CD4-positive, alpha-beta T cell treated with Interferon gamma for 1 hour (primary cell): ENCODE measurements at regions not wholly inside any gene's neighbourhood (a gene's known extent, or its start where the extent isn't known, plus 50 kb on each side); places are given as distances from the start of the nearest gene placed in this dataset.
"Not testable (repeated sequence)": the region's sequence is repeated elsewhere in the genome, so short reads cannot be mapped to it uniquely, and the experiment has no call there.

Experiments
- DNase-seq: peaks from one replicate; pipeline ENCODE4 v3.0.0-alpha.2; 2020

DNA sequence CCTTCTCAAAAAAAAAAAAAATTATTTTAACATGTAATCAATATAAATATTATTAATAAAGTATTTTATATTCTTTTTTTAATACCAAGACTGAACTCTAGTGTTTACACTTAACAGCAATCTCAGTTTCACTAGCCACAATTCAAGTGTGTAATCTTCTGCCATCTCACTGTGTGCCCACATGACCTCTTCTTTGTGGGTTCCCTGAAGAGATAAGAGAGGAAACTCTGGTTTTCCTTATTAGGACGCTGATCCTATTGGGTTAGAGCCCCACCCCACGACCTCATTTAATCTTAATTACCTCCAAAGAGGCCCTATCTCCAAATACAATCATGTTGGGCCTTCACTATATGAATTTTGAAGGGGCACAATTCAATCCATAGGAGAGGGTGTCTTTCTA, 177.6 kb downstream of the STK31 start:
- no peak for DNase-seq

- no peak for DNase-seq
These were observed 178.9 kb downstream of the STK31 start for GRCh38 chr7:23888958-23889357.

GRCh38 chr7:23889566-23889965, 179.5 kb downstream of the STK31 start:
- DNase-seq, result no peak

DNA sequence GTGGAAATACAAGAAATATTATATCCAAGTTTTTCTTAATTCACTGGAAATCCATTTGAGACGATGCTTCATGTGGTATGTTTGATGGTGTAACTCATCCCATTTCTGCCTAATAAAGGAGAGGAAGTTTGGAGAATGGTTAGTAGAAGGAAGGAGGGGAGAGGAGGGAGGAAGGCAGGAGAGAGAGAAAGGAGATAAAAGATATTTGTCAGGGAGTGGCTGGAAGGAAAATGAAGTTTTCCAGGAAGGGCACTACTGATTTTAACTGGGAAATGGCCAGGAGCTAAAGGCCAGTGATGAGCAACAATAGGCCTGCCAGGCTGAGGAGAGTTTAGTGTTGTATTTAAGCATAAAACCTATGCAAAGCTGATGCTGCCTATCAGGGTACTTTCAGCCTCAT, 182.0 kb downstream of the STK31 start:
- no peak for DNase-seq

GRCh38 chr7:23893176-23893941, 183.3 kb downstream of the STK31 start:
- DNase-seq, result no peak

GRCh38 chr7:23893942-23894891, 184.2 kb downstream of the STK31 start:
- DNase-seq, result peak; percentile 2

- no peak for DNase-seq
These were observed 185.0 kb downstream of the STK31 start for GRCh38 chr7:23894892-23895569.

GRCh38 chr7:23895666-23896096, 185.7 kb downstream of the STK31 start:
- no peak for DNase-seq

- DNase-seq, result no peak
These were observed 188.6 kb downstream of the STK31 start for GRCh38 chr7:23898619-23899018.

DNA sequence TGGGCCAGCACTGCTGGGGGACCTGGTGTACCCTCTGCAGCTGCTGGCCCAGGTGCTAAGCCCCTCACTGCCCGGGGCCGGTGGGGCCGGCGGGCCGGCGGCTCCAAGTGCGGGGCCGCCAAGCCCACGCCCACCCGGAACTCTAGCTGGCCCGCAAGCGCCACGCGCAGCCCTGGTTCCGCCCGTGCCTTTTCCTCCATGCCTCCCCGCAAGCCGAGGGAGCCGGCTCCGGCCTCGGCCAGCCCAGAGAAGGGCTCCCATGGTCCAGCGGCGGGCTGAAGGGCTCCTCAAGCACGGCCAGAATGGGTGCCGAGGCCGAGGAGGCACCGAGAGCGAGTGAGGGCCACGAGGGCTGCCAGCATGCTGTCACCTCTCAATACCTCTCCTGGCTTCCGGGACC, 194.9 kb downstream of the STK31 start:
- not testable (repeated sequence) for DNase-seq

DNA sequence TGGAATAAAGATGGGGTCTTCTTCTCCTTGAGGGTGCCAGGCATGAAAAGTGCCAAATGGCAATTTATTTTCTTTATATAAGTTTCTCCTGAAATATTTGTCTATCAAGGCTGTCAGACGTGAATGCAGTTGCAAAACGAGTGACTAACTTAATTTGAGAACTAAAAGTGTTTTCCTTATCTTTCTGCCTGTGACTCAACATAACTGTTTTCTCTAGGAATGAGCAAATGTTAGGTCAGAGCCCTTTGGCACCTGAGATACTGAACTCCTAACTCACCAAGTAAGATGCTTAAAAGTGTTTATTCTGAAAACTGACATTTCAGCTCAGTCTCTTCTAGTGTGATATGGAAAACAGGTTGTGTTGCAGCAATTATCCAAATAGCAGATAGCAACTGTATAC, 197.0 kb downstream of the STK31 start:
- DNase-seq, result no peak

GRCh38 chr7:23909426-23909825, 199.4 kb downstream of the STK31 start:
- no peak for DNase-seq

GRCh38 chr7:23912065-23912464, 202.0 kb downstream of the STK31 start:
- DNase-seq, result no peak

DNA sequence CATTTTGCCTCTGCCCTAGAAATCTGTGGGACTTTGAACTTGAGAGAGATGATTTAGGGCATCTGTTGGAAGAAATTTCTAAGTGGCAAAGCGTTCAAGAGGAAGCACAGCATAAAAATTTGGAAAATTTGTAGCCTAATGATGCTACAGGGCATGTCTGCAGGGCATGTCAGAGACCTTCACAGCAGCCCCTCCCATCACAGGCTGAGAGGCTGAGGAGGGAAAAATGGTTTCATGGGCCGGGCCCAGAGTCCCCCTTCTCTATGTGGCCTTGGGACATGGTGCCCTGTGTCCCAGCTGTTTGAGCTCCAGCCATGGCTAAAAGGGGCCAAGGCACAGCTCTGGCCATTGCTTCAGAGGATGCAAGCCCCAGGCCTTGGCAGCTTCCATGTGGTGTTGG, 203.0 kb downstream of the STK31 start:
- DNase-seq, result no peak

- no peak for DNase-seq
These were observed 205.2 kb downstream of the STK31 start for GRCh38 chr7:23915236-23915635.

- DNase-seq, result no peak
These were observed 208.3 kb downstream of the STK31 start for GRCh38 chr7:23918286-23918685.

DNA sequence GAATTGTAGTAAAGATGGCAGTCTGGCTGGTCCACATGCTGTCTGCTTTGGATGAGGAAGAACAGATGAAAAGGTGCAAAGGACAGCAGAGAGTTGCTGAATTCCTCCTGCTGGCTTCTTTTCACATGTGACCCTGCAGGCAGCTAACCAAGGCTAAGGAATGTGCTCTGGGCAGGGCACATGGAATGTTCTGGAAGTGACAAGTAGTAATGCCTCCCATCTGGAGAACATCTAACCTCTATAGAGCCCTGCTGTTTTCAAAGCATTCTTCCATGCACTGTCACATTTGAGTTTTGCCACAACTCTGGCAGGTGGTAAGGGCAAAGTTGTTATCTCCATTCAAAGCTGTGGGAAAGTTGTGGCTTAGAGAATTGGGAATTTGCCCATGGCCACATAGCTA, 208.8 kb downstream of the STK31 start:
- DNase-seq, result no peak

DNA sequence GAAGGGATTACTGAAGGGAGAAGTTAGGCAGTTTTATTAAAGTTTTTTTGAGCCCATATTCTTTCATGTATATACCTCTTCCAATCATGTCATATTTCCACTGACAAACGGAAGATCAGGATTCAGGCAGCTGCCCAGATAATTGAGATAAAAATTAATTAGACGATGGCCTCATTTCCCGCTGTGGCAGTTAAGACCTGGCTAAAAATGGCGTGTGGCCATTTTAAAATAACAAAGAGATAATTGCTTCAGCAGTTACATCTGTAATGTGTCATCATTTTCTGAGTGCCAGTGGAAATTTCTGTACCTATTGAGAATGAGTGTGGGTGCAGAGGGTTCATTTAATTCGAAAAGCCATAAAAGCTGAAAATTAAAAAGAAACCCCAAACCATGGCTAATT, 215.1 kb downstream of the STK31 start:
- DNase-seq, result no peak

DNA sequence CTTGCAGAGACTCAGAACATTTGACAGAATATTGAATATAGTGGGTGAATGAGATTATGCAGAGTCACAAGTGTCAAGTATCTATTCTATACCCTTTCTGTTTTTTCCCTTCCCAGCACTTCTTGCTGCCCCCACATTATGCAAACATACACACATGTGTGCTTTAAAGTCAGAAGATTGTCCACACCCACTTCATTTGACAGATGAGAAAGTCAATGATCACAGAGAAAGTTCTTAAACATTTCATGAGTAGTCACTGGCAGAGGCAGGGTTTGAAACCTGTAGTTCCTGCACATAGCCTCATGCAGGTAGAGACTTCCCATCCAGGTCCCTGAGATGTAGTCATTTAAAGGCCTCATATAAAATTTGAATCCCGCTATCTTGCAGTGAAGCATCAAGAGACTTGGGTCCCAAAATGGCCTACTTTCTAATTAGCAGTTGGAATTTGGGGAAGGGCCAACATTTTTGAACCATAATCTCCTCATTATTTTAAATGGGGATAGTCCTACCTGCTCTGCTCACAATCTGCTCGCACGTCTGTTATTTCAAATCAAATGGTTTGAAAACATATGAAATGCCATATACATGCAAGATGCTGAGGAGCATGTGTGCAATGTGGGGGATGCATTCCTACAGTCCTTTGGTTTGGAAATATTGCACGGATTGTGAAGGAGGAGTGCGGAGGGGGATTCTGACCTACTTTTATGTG, 217.8 kb downstream of the STK31 start:
- DNase-seq, result no peak

DNA sequence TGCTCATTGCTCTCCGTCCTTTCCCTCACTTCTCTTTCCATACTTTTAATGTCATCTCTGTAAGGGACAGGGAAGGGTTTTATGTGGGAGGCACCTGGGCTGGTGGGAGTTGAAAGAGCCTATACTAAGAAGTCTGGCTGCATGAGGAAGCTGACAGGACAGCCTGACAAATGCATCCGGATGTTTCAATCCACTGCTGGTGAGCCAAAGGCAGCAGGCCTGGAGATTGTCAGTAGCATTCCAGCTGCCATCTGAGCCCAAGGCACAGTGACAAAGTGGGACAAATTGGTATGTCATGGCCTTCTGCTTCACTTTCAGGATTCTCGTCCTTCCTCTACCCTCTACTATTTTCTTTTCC, 218.4 kb downstream of the STK31 start:
- DNase-seq, result no peak

- DNase-seq, result no peak
These were observed 220.3 kb downstream of the STK31 start for GRCh38 chr7:23930312-23930711.

GRCh38 chr7:23931633-23932032, 221.6 kb downstream of the STK31 start:
- no peak for DNase-seq

DNA sequence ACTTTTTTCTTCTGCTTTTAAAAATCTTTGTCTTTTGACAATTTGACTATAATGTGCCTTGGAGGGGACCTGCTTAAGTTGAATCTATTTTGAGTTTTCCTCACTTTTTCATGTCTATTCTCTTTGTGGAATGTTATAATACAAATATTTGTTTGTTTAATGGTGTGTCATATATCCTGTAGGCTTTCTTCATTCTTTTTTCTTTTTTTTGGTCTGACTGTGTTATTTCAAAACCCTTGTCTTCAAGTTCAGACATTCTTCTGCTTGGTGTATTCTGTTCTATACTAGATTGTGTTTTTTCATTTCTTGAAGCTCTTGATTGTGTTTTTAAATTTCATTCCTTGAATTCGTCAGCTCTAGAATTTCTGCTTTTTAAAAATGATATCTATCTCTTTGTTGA, 228.2 kb downstream of the STK31 start:
- DNase-seq, result no peak
